Erythroblast (primary cell): ENCODE measurements at regions not wholly inside any gene's neighbourhood (a gene's known extent, or its start where the extent isn't known, plus 50 kb on each side); places are given as distances from the start of the nearest gene placed in this dataset.

Source experiments
- GATA1 ChIP-seq: IDR thresholded peaks from 2 replicates; pipeline ENCODE4 v1.6.1; 2011; ENCODE audit warnings: low read depth, mild to moderate bottlenecking, control low read depth, low read length, moderate library complexity
- POLR2A ChIP-seq: IDR thresholded peaks from 2 replicates; pipeline ENCODE4 v1.6.1; 2011; ENCODE audit warnings: mild to moderate bottlenecking, low read length

DNA sequence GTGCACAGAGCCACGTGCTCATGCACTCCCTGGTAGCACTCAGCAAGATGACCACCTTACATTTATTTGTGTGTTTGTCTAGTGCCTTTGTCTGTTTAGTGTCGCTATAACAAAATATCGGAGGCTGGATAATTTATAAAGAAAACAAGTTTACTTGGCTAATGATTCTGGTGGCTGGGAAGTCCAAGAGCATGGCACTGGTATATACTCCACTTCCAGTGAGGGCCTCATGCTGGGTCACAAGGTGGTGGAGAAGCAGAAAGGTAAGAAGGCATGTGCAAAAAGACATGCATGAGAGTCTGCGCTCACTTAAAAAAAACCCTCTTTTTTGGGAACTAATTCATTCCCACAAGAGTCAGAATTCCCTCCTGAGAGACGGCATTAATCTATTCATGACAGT is 52.5 kb upstream of the BOD1 start:
- TF ChIP-seq POLR2A (no peak), GATA1 (no peak)
